NCI-H187 treated with DMSO at 0.1 percent for 48 hours (cell line): ENCODE measurements at regions not wholly inside any gene's neighbourhood (a gene's known extent, or its start where the extent isn't known, plus 50 kb on each side); places are given as distances from the start of the nearest gene placed in this dataset.

Source experiments
- DNase-seq: peaks from one replicate; lab custom pipeline; 2025; lab: John Stamatoyannopoulos, UW

- DNase-seq = no peak
These were observed 487.6 kb upstream of the KLHL29 start for GRCh38 chr2:22897428-22897827.

GRCh38 chr2:22900674-22901073, 484.3 kb upstream of the KLHL29 start:
- no peak for DNase-seq

- DNase-seq = no peak
These were observed 483.4 kb upstream of the KLHL29 start for GRCh38 chr2:22901471-22902179.

GRCh38 chr2:22902180-22902550, 482.8 kb upstream of the KLHL29 start:
- no peak for DNase-seq

- no peak for DNase-seq
These were observed 482.3 kb upstream of the KLHL29 start for GRCh38 chr2:22902662-22903165.

- no peak for DNase-seq
These were observed 481.4 kb upstream of the KLHL29 start for GRCh38 chr2:22903616-22904015.

- no peak for DNase-seq
These were observed 480.8 kb upstream of the KLHL29 start for GRCh38 chr2:22904126-22904684.

GRCh38 chr2:22907330-22907729, 477.6 kb upstream of the KLHL29 start:
- no peak for DNase-seq

- DNase-seq = no peak
These were observed 472.6 kb upstream of the KLHL29 start for GRCh38 chr2:22912398-22912797.

- DNase-seq = no peak
These were observed 455.0 kb upstream of the KLHL29 start for GRCh38 chr2:22929998-22930397.

- no peak for DNase-seq
These were observed 454.2 kb upstream of the KLHL29 start for GRCh38 chr2:22930781-22931180.

- no peak for DNase-seq
These were observed 452.7 kb upstream of the KLHL29 start for GRCh38 chr2:22932288-22932687.

- DNase-seq = no peak
These were observed 450.2 kb upstream of the KLHL29 start for GRCh38 chr2:22934747-22935146.

GRCh38 chr2:22942441-22942840, 442.5 kb upstream of the KLHL29 start:
- DNase-seq = no peak

GRCh38 chr2:22944143-22944542, 440.8 kb upstream of the KLHL29 start:
- DNase-seq = no peak

- no peak for DNase-seq
These were observed 438.4 kb upstream of the KLHL29 start for GRCh38 chr2:22946553-22946952.

- DNase-seq = no peak
These were observed 437.2 kb upstream of the KLHL29 start for GRCh38 chr2:22947741-22948140.

- no peak for DNase-seq
These were observed 434.5 kb upstream of the KLHL29 start for GRCh38 chr2:22950431-22950830.

- DNase-seq = no peak
These were observed 432.2 kb upstream of the KLHL29 start for GRCh38 chr2:22952656-22953225.

GRCh38 chr2:22957446-22957845, 427.5 kb upstream of the KLHL29 start:
- no peak for DNase-seq

GRCh38 chr2:22958308-22958707, 426.7 kb upstream of the KLHL29 start:
- DNase-seq = no peak

GRCh38 chr2:22967756-22968155, 417.2 kb upstream of the KLHL29 start:
- DNase-seq = no peak

- DNase-seq = no peak
These were observed 414.5 kb upstream of the KLHL29 start for GRCh38 chr2:22970284-22970975.
